PC-9 (cell line): ENCODE measurements at regions not wholly inside any gene's neighbourhood (a gene's known extent, or its start where the extent isn't known, plus 50 kb on each side); places are given as distances from the start of the nearest gene placed in this dataset.

Experiments used
- BruUV-seq: library from RNA; stranded (reverse); fragments of 400-500 nt; replicated peaks from 2 replicates; lab custom pipeline; 2021; lab: Mats Ljungman, UMichigan
- CTCF ChIA-PET: fragments of 300-600 bp; sonication (Branson Sonifier 250); formaldehyde crosslinking; loops from one replicate; lab custom pipeline; 2022; ENCODE audit warnings: antibody characterized with exemption; lab: Charles Lee
- POLR2A ChIA-PET: fragments of 300-600 bp; sonication (Branson Sonifier 250); formaldehyde crosslinking; loops from one replicate; lab custom pipeline; 2022; ENCODE audit warnings: antibody characterized with exemption; ENCODE audit not compliant: unreplicated experiment; lab: Charles Lee
- DNase-seq, 2 experiments: peaks; one replicate each; pipeline versions ENCODE4 v3.0.0 to v3.0.0-alpha.2; 2015 to 2022; ENCODE audit warnings: mixed read lengths in 1 of 2
- H2AFZ ChIP-seq: fragments of 200-600 bp; sonication (generic); 2 replicates; pipeline ENCODE4 v1.8.1; 2017; ENCODE audit warnings: antibody characterized with exemption
- H3F3A ChIP-seq: fragments of 200-600 bp; sonication (generic); 2 replicates; pipeline ENCODE4 v1.8.1; 2017; ENCODE audit warnings: antibody characterized with exemption, mild to moderate bottlenecking, low read depth; ENCODE audit not compliant: insufficient read depth
- H3K27ac ChIP-seq: fragments of 200-600 bp; sonication (generic); 2 replicates; pipeline ENCODE4 v1.6.1; 2016; ENCODE audit warnings: mixed run types
- H3K27me3 ChIP-seq: fragments of 200-600 bp; sonication (generic); 2 replicates; pipeline ENCODE4 v1.6.1; 2016; ENCODE audit warnings: low read depth, mixed run types; ENCODE audit not compliant: insufficient read depth
- H3K36me3 ChIP-seq: fragments of 200-600 bp; sonication (generic); 2 replicates; pipeline ENCODE4 v1.6.1; 2016; ENCODE audit warnings: low read depth, mixed run types
- H3K4me1 ChIP-seq: fragments of 200-600 bp; sonication (generic); replicated peaks from 2 replicates; pipeline ENCODE4 v1.6.1; 2016; ENCODE audit warnings: mixed run types; ENCODE audit not compliant: insufficient read depth
- H3K4me2 ChIP-seq: fragments of 200-600 bp; sonication (generic); 2 replicates; pipeline ENCODE4 v1.6.1; 2017; ENCODE audit warnings: mixed run types
- H3K4me3 ChIP-seq: fragments of 200-600 bp; sonication (generic); 2 replicates; pipeline ENCODE4 v1.6.1; 2016; ENCODE audit warnings: mixed run types
- H3K79me2 ChIP-seq: fragments of 200-600 bp; sonication (generic); 2 replicates; pipeline ENCODE4 v1.6.1; 2017; ENCODE audit warnings: low read depth, mixed run types
- H3K9me2 ChIP-seq: fragments of 200-600 bp; sonication (generic); 2 replicates; pipeline ENCODE4 v1.8.1; 2017; ENCODE audit warnings: mild to moderate bottlenecking; ENCODE audit not compliant: insufficient read depth
- H3K9me3 ChIP-seq: fragments of 200-600 bp; sonication (generic); 2 replicates; pipeline ENCODE4 v1.8.1; 2016; ENCODE audit warnings: low read depth; ENCODE audit not compliant: insufficient read depth
- H4K20me1 ChIP-seq: fragments of 200-600 bp; sonication (generic); 2 replicates; pipeline ENCODE4 v1.8.1; 2017; ENCODE audit not compliant: insufficient read depth
- CTCF ChIP-seq: fragments of 200-600 bp; sonication (generic); conservative IDR thresholded peaks from 2 replicates; pipeline ENCODE4 v1.6.1; 2017; ENCODE audit warnings: mixed run types, antibody characterized with exemption, mild to moderate bottlenecking, moderate library complexity
- EZH2 ChIP-seq: fragments of 200-600 bp; sonication (generic); IDR thresholded peaks from 2 replicates; pipeline ENCODE4 v1.8.0; 2017; ENCODE audit warnings: antibody characterized with exemption, low read depth
- intact Hi-C: fragments of 100-400 bp; cut with micrococcal nuclease; formaldehyde crosslinking; loops from one replicate; pipeline ENCODE4 v1.10.0; 2022; ENCODE audit not compliant: unreplicated experiment

GRCh38 chr10:33666686-33667480 is 332.4 kb upstream of the NRP1 start:
- no peaks in the 10 kb centered on the region for H3K79me2 ChIP-seq
- no peaks in the 10 kb centered on the region for H4K20me1 ChIP-seq
- no peak for DNase-seq
- intact Hi-C loops, result no loop called here
- no peak overlapping the region for H3K4me3 ChIP-seq
- TF ChIP-seq CTCF (no peak), EZH2 (no peak)
- H3K9me3 ChIP-seq, result no peaks in the 10 kb centered on the region
- CTCF ChIA-PET, result no interaction called here
- H3K4me2 ChIP-seq, result no peak overlapping the region
- no peaks in the 10 kb centered on the region for H3K36me3 ChIP-seq
- no peaks in the 10 kb centered on the region for H3K4me1 ChIP-seq
- POLR2A ChIA-PET, result no interaction called here
- H3K27me3 ChIP-seq, result no peaks in the 10 kb centered on the region
- BruUV-seq, result no TSS peak
- H3F3A ChIP-seq, result peaks cover 3% of the 10 kb centered on the region; the same call in 1 of the 2 replicates
- H3K27ac ChIP-seq, result no peak overlapping the region
- no peak overlapping the region for H2AFZ ChIP-seq
- H3K9me2 ChIP-seq, result no peaks in the 10 kb centered on the region

- CTCF ChIA-PET, result no interaction called here
- no peak for TF ChIP-seq CTCF
- TF ChIP-seq EZH2, result no peak
- no peaks in the 10 kb centered on the region for H4K20me1 ChIP-seq
- H3K4me2 ChIP-seq, result no peak overlapping the region
- no peaks in the 10 kb centered on the region for H3K27me3 ChIP-seq
- intact Hi-C loops, result no loop called here
- DNase-seq, result no peak
- peaks cover 13% of the 10 kb centered on the region; the same call in 1 of the 2 replicates for H3F3A ChIP-seq
- POLR2A ChIA-PET, result no interaction called here
- no peaks in the 10 kb centered on the region for H3K79me2 ChIP-seq
- H3K4me3 ChIP-seq, result no peak overlapping the region
- no peaks in the 10 kb centered on the region for H3K9me2 ChIP-seq
- no peaks in the 10 kb centered on the region for H3K9me3 ChIP-seq
- H2AFZ ChIP-seq, result no peak overlapping the region
- H3K4me1 ChIP-seq, result peaks cover 10% of the 10 kb centered on the region
- no peaks in the 10 kb centered on the region for H3K36me3 ChIP-seq
- H3K27ac ChIP-seq, result no peak overlapping the region
- BruUV-seq, result no TSS peak
Measured at GRCh38 chr10:33665501-33665900, 331.0 kb upstream of the NRP1 start.

DNA sequence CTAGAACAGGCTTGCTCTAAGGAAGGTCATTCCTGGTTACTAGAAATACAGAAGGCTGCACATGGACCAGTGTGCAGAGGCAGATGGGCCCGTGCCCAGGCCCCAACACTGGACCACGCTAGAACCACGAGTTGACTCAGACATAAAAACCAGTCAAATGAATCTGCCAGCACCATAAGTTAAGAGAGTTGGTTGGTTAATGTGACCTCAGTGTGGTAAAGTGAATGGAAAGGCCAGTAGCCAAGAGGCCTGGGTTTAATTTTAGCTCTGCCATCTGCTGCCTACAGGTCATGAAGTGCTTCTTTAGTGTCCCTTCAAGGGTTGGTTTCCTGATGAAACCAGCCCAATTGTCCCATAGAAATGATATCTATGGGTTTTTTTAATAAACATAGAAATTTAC is 329.6 kb upstream of the NRP1 start:
- ChIA-PET CTCF (no interaction called here), POLR2A (no interaction called here)

More for the DNA sequence above, 329.6 kb upstream of the NRP1 start:
- Histone ChIP-seq H3F3A (peaks cover 13% of the 10 kb centered on the region; the same call in 1 of the 2 replicates), H3K9me2 (no peaks in the 10 kb centered on the region), H3K9me3 (no peaks in the 10 kb centered on the region), H3K4me1 (peaks cover 10% of the 10 kb centered on the region), H3K4me3 (no peak overlapping the region), H3K4me2 (no peak overlapping the region), H3K27me3 (no peaks in the 10 kb centered on the region), H4K20me1 (no peaks in the 10 kb centered on the region), H2AFZ (no peak overlapping the region), H3K36me3 (no peaks in the 10 kb centered on the region), H3K79me2 (no peaks in the 10 kb centered on the region), H3K27ac (no peak overlapping the region)
- no peak for DNase-seq
- TF ChIP-seq CTCF, result no peak
- TF ChIP-seq EZH2, result no peak
- intact Hi-C loops, result no loop called here
- no TSS peak for BruUV-seq
